ENCODE measurements at regions not wholly inside any gene's neighbourhood (a gene's known extent, or its start where the extent isn't known, plus 50 kb on each side); places are given as distances from the start of the nearest gene placed in this dataset.

- Histone ChIP-seq H3K27ac (no peak overlapping the region), H3K27me3 (ENCODE audit: low read depth) (no peaks in the 10 kb centered on the region), H3K36me3 (no peaks in the 10 kb centered on the region), H3K9me3 (peaks cover 4% of the 10 kb centered on the region), H3K4me1 (no peaks in the 10 kb centered on the region), H3K4me3 (no peak overlapping the region)
- DNase-seq (no peak), ATAC-seq (no peak)
- intact Hi-C loops (cut with DNase I), result no loop called here
- TF ChIP-seq CTCF (IDR thresholded peaks at IDR 0.05), result no peak
Measured at GRCh38 chr14:46369391-46369790, 282.2 kb downstream of the RPL10L start.

DNA sequence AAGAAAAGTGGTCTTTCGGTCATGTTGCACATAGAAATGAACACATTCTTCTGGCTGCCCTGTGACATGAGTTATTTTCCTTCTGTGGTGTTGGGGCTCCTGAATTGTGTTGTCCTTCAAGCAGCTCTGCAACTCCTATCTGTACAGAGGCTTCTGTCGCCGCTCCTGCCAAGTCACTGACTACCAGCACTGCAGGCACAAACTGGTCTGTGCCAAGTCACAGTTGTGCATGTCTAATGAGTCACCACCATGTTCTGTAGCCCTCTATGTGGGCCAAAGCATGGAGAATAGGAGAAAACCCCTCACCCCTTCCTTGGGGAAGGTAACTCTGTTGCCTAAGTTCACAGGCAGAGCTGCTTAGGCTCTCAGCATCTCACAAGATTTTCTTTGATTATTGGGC, 283.3 kb downstream of the RPL10L start:
- no peaks in the 10 kb centered on the region for H3K4me1 ChIP-seq
- ATAC-seq (no peak), DNase-seq (no peak)
- peaks cover 4% of the 10 kb centered on the region for H3K9me3 ChIP-seq
- no peak for TF ChIP-seq CTCF (IDR thresholded peaks at IDR 0.05)
- H3K27me3 ChIP-seq (ENCODE audit: low read depth), result no peaks in the 10 kb centered on the region
- H3K36me3 ChIP-seq, result no peaks in the 10 kb centered on the region
- intact Hi-C loops (cut with DNase I), result no loop called here
- H3K27ac ChIP-seq, result no peak overlapping the region
- H3K4me3 ChIP-seq, result no peak overlapping the region

DNA sequence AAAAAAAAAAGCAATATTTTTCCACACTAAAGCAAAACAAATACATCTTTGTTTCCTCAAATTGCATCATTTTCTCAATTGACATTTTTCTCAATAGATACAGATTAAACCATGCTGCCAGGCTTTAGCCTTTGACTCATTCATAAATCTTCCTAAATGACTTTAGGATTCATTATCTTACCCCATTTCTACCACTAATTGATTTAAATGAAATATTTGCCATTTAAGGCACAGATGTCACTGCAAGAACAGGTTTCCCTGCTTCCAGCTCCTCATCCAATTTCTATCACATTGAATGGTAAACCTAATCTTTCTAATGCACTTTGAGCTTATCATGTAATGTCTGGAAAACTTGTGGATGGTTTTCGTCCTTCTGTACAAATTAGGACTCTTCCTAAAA, 298.7 kb downstream of the RPL10L start:
- ATAC-seq (no peak), DNase-seq (no peak)
- Histone ChIP-seq H3K36me3 (no peaks in the 10 kb centered on the region), H3K27ac (no peak overlapping the region), H3K4me3 (no peak overlapping the region), H3K9me3 (no peaks in the 10 kb centered on the region), H3K4me1 (no peaks in the 10 kb centered on the region), H3K27me3 (ENCODE audit: low read depth) (no peaks in the 10 kb centered on the region)
- intact Hi-C loops (cut with DNase I), result no loop called here
- TF ChIP-seq CTCF (IDR thresholded peaks at IDR 0.05), result no peak

GRCh38 chr14:46344327-46344937, 307.1 kb downstream of the RPL10L start:
- Histone ChIP-seq H3K36me3 (no peaks in the 10 kb centered on the region), H3K9me3 (no peaks in the 10 kb centered on the region), H3K4me1 (no peaks in the 10 kb centered on the region), H3K27me3 (ENCODE audit: low read depth) (no peaks in the 10 kb centered on the region), H3K27ac (no peak overlapping the region), H3K4me3 (no peak overlapping the region)
- peak; percentile 50 for TF ChIP-seq CTCF (IDR thresholded peaks at IDR 0.05)
- no peak for DNase-seq
- ATAC-seq, result peak; percentile 67 to 84
- intact Hi-C loops (cut with DNase I), result no loop called here

- H3K4me1 ChIP-seq, result no peaks in the 10 kb centered on the region
- no peak overlapping the region for H3K27ac ChIP-seq
- DNase-seq, result no peak
- no peaks in the 10 kb centered on the region for H3K9me3 ChIP-seq
- no peaks in the 10 kb centered on the region for H3K27me3 ChIP-seq (ENCODE audit: low read depth)
- intact Hi-C loops (cut with DNase I), result no loop called here
- no peak for ATAC-seq
- no peaks in the 10 kb centered on the region for H3K36me3 ChIP-seq
- no peak overlapping the region for H3K4me3 ChIP-seq
- no peak for TF ChIP-seq CTCF (IDR thresholded peaks at IDR 0.05)
Measured at GRCh38 chr14:46325777-46326176, 325.8 kb downstream of the RPL10L start.

- intact Hi-C loops (cut with DNase I), result no loop called here
- no peaks in the 10 kb centered on the region for H3K36me3 ChIP-seq
- H3K27ac ChIP-seq, result no peak overlapping the region
- no peaks in the 10 kb centered on the region for H3K4me1 ChIP-seq
- DNase-seq, result no peak
- ATAC-seq, result no peak
- no peak overlapping the region for H3K4me3 ChIP-seq
- no peaks in the 10 kb centered on the region for H3K27me3 ChIP-seq (ENCODE audit: low read depth)
- no peak for TF ChIP-seq CTCF (IDR thresholded peaks at IDR 0.05)
- no peaks in the 10 kb centered on the region for H3K9me3 ChIP-seq
Measured at GRCh38 chr14:46325157-46325556, 326.4 kb downstream of the RPL10L start.

Measured in lower lobe of right lung (tissue), 2 donors.